ENCODE measurements at regions not wholly inside any gene's neighbourhood (a gene's known extent, or its start where the extent isn't known, plus 50 kb on each side); places are given as distances from the start of the nearest gene placed in this dataset.

GRCh38 chr22:46064228-46064965, 85.9 kb upstream of the PPARA start:
- DNase-seq (ENCODE audit: extremely low read depth, low read depth, low spot score) = no peak

DNA sequence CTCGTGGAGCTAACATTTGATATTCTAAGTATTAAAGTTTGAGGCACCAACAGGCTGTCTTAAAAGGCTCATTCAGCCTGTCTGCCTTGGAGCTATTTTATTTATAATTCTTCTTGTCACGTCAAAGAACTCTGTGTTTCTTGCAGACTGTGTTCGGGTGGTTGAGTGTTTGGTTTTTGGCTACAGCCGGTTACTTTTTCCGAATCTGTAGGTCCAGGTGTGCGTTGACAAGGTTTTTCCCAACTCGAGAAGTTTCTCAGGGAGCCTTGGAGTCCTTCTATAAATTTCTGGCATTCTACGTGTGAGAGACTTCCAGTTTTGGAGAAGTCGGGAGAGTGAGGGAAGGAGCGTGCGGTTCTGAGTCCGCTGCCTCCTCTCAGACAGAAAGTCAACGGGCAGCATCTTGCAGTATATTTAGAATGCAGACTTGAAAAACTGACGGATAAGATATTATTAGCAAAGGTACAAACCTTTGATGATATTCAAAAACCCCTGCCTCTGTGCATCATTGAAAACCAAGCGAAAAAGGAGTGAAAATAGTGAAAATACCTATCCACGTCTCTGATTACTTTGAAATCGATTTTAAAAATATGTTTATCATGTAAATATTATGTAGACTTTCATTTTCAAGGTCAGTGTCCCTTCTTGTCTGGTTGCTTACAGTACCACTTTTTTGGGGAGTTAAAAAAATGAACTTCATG, 85.2 kb upstream of the PPARA start:
- DNase-seq (ENCODE audit: extremely low read depth, low read depth, low spot score) = no peak

DNA sequence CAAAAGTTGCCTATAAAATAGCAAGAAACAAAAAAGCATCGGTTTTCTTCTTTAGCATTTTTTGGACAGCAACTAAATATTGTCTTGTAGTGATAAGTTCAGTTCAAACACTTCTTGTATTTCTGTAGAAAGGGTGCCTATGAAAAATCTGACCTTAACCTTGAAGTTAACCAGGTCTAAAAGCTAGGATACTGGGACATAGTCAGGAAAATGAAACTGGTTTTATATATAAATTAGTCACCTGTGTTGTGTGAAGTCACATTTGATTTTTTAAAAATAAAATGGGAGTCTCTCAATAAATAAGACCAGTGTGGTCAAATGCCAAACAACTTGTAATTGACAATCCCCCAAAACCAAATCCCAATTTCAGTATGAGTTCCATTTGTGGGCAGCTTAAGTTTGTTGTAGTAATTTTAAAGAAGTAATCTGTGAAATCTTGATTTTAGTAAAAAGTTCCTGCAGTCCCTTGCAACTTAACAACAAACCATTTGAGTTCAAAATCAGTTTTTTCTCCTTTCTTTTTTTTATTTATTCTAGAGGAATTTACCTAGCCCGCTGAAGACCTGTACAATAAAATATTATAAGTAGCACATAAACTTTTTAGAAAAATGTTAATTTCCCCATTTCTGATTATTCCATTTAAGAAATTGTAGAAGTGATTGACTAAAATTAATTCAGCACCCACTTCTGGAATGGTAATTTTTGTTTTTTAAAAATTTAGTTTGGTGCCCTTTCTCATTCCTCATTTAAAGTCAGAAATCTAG, 84.5 kb upstream of the PPARA start:
- DNase-seq (ENCODE audit: extremely low read depth, low read depth, low spot score) = no peak

- DNase-seq (ENCODE audit: extremely low read depth, low read depth, low spot score) = no peak
These were observed 83.6 kb upstream of the PPARA start for GRCh38 chr22:46066691-46067090.

- no peak for DNase-seq (ENCODE audit: extremely low read depth, low read depth, low spot score)
These were observed 82.9 kb upstream of the PPARA start for GRCh38 chr22:46067159-46068111.

GRCh38 chr22:46068181-46068592, 82.1 kb upstream of the PPARA start:
- no peak for DNase-seq (ENCODE audit: extremely low read depth, low read depth, low spot score)

- no peak for DNase-seq (ENCODE audit: extremely low read depth, low read depth, low spot score)
These were observed 81.5 kb upstream of the PPARA start for GRCh38 chr22:46068593-46069491.

GRCh38 chr22:46069521-46070214, 80.7 kb upstream of the PPARA start:
- DNase-seq (ENCODE audit: extremely low read depth, low read depth, low spot score) = peak; percentile 86

- DNase-seq (ENCODE audit: extremely low read depth, low read depth, low spot score) = no peak
These were observed 80.0 kb upstream of the PPARA start for GRCh38 chr22:46070215-46070802.

DNA sequence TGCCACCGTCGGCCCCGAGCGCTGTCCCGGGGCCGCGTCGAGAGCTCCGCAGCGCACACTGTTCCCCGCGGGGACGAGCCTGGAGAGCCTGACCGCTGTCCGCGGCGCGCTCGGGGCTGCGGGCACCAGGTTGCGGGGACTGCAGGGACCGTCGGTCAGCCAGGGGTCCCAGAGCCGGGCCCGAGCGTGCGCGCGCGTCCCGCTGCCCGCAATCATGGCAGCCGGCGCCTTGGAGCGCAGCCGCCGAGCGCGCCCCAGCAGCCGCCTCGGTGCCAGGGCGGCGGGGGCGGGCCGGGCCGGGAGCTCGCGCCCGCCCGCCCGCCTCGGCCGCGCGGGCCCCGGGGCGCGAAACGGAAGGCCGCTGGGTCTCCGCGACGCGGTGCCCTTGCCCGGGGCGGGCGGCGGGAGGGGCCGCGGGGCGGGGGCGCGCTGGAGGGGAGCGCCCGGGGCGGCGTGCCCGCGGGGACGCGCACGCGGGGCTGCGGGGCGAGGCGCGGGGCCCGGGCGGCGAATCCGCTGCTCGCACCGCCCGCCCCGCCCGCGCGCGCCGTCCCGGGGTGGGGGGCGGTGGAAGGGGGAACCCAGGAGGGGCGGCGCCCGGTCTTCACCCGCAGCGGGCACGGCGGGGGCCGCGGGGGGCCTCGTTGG, 79.4 kb upstream of the PPARA start:
- no peak for DNase-seq (ENCODE audit: extremely low read depth, low read depth, low spot score)

GRCh38 chr22:46071451-46072109, 78.7 kb upstream of the PPARA start:
- DNase-seq (ENCODE audit: extremely low read depth, low read depth, low spot score) = no peak

GRCh38 chr22:46072110-46072881, 78.0 kb upstream of the PPARA start:
- no peak for DNase-seq (ENCODE audit: extremely low read depth, low read depth, low spot score)

DNA sequence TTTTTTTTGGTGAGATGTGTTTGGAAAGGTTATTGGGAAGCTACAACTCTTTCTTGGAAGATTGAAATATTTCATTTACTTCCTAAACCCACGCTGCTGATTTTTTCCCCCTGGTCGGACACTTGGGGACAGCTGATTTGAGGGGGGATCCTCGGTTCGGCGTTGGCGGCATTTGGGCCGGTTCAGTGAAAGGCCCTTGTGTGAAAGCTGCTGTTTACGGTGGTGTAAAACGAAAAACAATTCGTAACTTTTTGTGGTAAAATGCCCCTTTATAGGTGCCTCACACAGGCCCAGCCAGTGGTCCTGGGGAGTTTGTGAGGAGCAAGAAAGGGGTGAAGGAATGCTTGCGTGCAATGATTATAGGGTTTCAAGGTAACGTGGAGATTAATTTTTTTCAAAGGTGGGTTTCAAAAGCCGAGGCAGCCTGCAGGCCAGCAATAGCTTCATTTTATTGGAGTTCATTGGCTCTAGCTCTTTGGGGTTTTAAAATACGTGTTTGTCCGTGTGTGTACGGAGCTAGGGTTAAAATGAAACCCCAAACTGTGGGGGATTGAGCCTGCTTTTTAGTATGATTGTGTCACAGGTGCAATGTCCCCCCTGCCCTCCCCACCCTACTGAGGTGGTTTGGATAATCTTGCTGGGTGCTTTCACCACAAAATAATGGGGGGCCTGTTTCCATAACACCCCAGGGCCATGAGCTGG, 77.2 kb upstream of the PPARA start:
- DNase-seq (ENCODE audit: extremely low read depth, low read depth, low spot score) = no peak

DNA sequence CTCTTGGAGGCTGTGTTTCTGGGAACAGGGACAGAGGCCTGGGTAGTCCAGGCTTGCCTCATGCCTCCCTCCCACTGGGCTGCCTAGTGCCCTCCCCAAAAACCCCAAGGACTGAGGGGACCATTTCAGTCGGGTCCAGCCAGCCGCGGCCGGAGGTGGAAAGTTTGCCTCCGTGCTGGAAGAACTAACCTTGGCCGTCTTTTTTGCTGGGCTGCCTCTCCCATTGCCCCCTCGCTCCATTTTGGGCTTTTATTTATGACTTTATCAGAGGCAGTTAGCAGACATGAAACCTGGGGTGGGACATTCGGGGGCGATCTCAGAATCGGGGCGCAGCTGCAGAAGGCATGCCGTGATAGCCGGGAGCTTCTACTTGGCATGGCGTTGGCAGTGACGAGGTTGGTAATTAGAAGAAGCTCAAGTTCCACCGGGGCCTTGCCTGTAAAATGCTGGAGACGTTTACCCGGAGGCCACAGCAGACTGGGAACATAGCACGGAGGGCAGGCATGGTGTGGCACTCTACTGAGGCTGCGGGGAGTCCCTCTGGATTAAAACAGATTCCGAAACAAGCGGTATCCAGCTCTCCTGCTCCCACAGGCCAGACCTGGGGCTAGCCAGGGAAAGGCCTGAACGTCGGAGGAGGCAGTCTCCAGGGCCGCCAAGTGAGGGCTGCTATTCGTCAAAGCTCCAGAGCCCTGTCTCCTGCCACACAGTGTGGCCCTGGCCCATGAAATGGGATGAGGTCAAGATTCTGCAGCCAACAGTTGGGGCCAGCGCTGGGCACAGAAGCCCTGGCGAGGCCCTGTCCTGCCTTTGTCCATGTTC, 76.4 kb upstream of the PPARA start:
- no peak for DNase-seq (ENCODE audit: extremely low read depth, low read depth, low spot score)
